Embryonic facial prominence (tissue), 1 donor: ENCODE measurements at regions not wholly inside any gene's neighbourhood (a gene's known extent, or its start where the extent isn't known, plus 50 kb on each side); places are given as distances from the start of the nearest gene placed in this dataset.
"Not testable (repeated sequence)": the region's sequence is repeated elsewhere in the genome, so short reads cannot be mapped to it uniquely, and the experiment has no call there.

Experiments
- DNase-seq: peaks from one replicate; pipeline ENCODE4 v3.0.0-alpha.2; 2016; ENCODE audit errors: extremely low spot score

GRCh38 chr15:29648415-29648814 lies 173.9 kb downstream of the TJP1 start:
- DNase-seq = not testable (repeated sequence)

DNA sequence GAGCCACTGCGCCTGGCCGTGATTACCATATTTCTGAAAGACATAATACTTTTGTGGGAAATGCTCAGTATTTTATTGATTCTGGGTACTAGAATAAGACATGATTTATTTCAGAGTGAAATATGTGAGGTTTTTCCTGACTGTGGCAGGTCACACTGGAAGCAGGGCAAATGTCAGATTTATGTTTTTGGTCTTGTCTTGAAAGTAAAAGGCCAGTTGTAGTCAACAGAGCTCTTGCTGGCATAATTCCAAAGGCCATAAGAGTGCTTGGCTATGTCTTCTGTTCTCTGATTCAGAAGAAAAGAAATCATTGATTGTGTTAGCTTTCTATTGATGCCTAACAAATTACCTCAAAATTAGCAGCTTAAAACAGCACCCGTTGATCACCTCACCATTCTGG lies 176.4 kb downstream of the TJP1 start:
- DNase-seq = no peak

- DNase-seq = not testable (repeated sequence)
These were observed 177.9 kb downstream of the TJP1 start for GRCh38 chr15:29644361-29644760.

DNA sequence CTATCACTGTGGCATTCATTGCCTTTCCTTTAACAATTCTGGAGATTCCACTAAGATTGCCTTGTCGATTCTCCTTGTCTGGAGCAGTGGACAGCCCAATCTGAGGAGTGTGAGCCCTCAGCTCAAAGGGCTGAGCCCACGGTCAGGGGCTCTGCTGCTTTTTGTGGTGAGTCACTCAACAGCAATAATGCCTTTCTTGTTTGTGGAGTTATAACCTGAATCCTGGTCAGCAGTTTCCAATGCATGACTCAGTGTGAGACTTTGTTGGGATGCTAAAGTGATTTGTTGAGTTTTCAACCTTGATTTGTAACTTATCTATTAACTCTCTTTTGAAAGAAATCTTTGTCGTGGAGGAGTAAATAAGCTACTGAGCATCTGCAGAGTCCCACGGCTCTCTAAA lies 183.5 kb downstream of the TJP1 start:
- DNase-seq = no peak

DNA sequence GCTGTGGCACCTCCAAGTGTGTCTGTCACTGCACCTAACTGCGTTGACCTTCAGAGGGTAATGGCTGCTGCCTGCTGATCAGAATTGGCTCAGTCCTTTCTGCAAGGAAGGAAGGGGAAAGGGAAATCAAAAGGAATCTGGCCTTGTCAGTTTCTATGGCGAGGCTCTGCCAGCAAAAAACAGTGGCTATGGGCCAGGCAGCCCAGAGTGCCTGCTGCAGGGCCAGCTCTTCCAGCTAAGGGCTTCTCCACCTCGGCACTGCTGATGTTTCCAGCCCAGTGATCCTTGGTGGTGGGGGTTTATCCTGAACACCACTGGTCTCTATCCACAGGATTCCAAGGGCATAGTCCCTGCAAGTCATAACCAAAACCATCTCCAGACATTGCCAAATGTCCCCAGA lies 184.3 kb downstream of the TJP1 start:
- no peak for DNase-seq

DNA sequence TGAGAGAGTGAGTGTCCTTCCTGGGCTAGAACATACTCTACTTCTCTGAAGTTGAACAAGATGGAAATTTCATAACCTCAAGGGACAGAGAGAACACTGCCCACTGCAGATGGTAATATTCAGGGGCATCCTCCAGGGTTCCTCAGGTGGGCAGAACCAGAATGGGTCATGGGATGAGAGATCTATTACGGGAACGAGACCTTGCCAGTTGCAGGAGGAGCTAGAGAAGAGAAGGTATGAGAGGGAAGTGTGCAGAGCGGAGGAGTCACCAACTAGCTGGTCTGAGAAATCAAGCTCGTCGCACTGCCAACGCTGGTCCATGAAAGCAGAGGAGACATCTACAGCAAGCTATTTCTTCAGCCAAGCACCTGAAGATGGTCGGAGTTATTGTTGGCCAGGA lies 184.7 kb downstream of the TJP1 start:
- DNase-seq = no peak

DNA sequence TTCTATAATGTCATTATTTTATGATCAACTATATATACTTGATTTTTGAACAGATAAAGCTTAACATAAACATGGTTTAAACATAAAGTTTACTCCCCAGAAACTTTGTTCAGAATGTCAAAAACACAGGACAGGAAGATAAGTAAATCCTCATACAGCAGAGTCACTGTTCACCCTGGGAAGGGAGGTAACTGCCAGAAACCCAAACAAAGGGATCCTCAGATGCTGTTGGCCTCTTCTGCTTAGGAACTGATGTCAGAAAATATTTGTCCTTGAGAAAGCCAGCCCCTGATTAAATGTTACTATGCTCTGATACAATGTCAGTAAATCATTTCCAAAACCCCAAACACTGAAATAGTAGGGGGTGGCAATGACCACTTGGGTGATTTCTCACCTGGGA lies 185.3 kb downstream of the TJP1 start:
- DNase-seq = no peak

DNA sequence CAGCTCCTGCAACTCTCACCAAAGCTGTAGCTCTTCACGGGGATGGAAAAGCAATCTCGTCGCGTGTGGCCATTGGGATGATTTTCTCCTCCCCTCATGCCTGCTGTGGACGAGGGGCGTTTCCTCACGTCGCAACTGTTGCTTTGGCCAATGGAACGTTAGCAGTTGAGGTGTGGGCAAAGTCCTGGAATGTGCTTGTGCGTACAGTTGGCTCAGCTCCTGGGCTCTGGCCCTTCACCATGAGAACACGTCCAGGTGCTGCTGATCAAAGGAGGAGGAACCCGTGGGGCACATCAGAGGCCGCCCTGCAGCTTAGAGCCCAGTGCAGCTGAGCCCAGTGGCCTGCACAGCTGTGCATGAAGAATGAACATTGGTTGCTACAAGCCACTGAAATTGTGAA lies 186.1 kb downstream of the TJP1 start:
- no peak for DNase-seq

GRCh38 chr15:29635513-29636098 lies 186.7 kb downstream of the TJP1 start:
- no peak for DNase-seq

DNA sequence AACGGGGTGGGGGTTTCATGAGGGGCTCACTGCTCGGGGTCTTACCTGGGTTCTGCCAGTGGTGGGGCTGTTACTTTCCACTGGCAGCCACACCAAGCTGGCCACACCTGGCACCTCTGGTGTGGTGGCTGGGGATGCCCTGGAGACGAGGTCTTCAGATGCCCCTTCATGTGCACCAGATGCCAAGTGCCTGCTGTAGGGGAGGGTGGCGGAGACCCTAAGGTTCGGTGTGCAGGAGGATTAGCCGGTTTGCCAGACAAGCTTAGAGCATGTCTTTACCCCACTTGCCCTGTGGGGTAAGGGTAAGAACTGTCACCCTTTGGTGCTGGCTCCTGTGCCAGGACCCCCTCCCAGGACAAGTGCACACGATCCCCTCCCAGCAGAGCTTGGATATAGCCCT lies 188.3 kb downstream of the TJP1 start:
- no peak for DNase-seq

- no peak for DNase-seq
These were observed 189.4 kb downstream of the TJP1 start for GRCh38 chr15:29632671-29633406.

DNA sequence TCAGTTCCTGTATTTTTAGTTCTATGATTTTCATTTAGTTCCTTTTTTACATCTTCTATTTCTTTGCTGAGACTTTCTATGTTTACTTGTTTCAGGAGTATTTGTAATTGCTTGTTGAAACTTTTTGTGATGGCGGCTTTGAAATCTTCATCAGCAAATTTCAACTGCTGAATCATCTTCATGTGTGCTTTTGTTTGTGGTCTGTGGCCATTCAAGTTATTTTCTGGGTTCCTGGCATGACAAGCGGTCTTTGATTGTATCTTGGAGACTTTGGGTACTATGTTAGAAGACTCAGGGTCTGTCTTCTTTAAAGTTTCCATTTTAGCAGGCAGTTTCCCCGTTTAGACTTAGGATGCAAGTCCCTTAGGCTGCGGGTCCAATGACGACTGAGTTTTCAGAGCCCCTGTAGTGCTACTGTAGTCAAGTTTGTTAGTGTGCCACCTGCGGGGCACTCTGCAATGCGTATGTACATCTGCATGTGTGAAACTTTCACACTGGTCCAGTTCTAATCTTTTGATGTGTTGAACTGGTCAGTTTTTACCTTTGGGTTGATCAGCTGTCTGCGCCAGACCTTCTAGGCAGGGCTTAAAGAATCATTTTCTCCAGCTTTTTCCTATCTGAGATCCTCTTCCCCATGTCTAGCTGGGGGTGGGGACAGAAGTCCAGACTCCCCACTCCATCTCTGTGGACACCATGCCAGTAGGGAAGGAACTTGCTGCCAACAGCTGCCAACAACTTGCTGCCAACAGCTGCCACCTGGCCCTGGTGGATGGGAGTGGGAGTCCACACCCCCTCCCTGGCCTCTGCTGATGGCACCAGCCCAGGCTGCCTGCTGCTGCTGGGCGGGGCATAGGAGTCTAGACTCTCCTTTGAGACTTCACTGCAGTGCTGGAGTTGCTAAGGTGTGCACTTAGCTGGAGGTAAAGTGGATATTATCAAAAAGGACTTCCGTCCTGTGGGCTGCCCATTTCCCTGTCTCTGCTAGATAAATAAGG lies 190.9 kb downstream of the TJP1 start:
- DNase-seq = no peak

- no peak for DNase-seq
These were observed 198.0 kb downstream of the TJP1 start for GRCh38 chr15:29624271-29624670.

GRCh38 chr15:29623116-29623639 lies 199.1 kb downstream of the TJP1 start:
- DNase-seq = no peak

GRCh38 chr15:29622637-29623036 lies 199.6 kb downstream of the TJP1 start:
- DNase-seq = no peak

DNA sequence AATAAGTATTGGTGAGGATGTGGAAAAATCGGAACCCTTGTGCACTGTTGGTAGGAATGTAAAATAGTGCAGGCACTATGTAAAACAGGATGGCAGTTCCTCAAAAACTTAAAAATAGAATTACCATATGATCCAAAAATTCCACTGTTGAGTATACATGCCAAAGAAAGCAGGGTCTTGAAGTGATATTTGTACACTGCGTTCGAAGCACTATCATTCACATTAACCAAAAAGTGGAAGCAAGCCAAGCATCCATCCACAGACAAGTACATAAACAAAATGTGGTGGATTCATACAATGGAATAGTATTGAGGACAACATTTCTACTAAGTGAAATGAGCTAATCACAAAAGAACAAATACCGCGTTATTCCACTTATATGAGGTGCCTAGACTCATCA lies 200.7 kb downstream of the TJP1 start:
- DNase-seq = no peak

GRCh38 chr15:29618586-29618985 lies 203.7 kb downstream of the TJP1 start:
- DNase-seq = no peak

- DNase-seq = no peak
These were observed 205.8 kb downstream of the TJP1 start for GRCh38 chr15:29616512-29616911.

GRCh38 chr15:29615791-29616190 lies 206.5 kb downstream of the TJP1 start:
- no peak for DNase-seq

GRCh38 chr15:29613951-29614382 lies 208.3 kb downstream of the TJP1 start:
- DNase-seq = no peak

- DNase-seq = no peak
These were observed 209.6 kb downstream of the TJP1 start for GRCh38 chr15:29612701-29613100.

DNA sequence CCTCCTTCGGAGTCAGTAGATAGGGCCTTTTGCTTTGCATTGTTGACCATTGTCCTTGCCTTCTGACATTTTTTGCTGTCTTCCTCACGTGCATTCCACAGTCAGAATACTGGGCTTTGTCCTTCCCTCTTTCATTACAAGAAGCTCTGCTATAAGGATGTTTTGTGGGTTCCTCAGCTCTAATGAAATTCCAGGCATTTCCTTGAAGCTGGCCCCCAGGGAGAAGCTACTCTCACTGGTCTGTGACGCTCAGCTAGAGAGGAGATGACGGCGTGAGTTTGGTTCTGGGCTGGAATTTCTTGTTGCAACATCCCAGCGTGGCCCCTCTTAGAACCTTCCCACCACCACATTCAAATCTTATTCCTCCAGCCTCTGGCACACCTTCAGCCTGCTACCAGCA lies 210.2 kb downstream of the TJP1 start:
- no peak for DNase-seq
